ENCODE measurements at regions not wholly inside any gene's neighbourhood (a gene's known extent, or its start where the extent isn't known, plus 50 kb on each side); places are given as distances from the start of the nearest gene placed in this dataset.

DNA sequence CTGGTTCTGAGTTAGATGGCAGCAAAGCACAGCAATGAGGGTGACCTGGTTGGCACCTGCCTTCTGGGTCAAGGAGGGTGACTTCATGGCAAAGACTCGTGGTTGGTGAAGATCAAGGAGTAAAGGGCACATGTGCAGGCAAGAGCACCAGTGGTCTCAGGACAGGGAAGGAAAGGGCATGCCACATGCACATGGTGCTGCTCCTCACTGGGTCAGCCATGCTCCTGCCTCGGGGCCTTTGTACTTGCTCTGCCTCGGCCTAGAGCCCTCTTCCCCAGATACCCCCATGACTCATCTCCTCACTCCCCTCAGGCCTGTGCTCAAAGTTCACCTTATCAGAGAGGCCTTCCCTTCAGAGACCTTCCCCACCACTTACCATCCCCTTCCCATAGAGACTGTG lies 106.7 kb upstream of the KDM7A start:
- no peaks in the 10 kb centered on the region for H3K27me3 ChIP-seq (ENCODE audit: insufficient read depth, low read depth)
- H2AFZ ChIP-seq (ENCODE audit: low read depth), result no peak overlapping the region
- TF ChIP-seq, protein P1, sequence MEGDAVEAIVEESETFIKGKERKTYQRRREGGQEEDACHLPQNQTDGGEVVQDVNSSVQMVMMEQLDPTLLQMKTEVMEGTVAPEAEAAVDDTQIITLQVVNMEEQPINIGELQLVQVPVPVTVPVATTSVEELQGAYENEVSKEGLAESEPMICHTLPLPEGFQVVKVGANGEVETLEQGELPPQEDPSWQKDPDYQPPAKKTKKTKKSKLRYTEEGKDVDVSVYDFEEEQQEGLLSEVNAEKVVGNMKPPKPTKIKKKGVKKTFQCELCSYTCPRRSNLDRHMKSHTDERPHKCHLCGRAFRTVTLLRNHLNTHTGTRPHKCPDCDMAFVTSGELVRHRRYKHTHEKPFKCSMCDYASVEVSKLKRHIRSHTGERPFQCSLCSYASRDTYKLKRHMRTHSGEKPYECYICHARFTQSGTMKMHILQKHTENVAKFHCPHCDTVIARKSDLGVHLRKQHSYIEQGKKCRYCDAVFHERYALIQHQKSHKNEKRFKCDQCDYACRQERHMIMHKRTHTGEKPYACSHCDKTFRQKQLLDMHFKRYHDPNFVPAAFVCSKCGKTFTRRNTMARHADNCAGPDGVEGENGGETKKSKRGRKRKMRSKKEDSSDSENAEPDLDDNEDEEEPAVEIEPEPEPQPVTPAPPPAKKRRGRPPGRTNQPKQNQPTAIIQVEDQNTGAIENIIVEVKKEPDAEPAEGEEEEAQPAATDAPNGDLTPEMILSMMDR (conservative IDR thresholded peaks at IDR 0.05; ENCODE audit: low read depth, low read length), result no peak
- H4K20me1 ChIP-seq (ENCODE audit: insufficient read depth), result no peaks in the 10 kb centered on the region
- H3K4me2 ChIP-seq, result no peak overlapping the region
- H3K4me1 ChIP-seq (ENCODE audit: low read depth, poor library complexity, severe bottlenecking), result peaks cover 7% of the 10 kb centered on the region
- H3K9ac ChIP-seq, result no peak overlapping the region
- no peaks in the 10 kb centered on the region for H3K79me2 ChIP-seq (ENCODE audit: insufficient read depth, low read depth)
- no peak overlapping the region for H3K27ac ChIP-seq
- H3K36me3 ChIP-seq (ENCODE audit: insufficient read depth), result no peaks in the 10 kb centered on the region
- no peak overlapping the region for H3K4me3 ChIP-seq (IDR thresholded peaks at IDR 0.05; ENCODE audit: insufficient read depth, low read depth, low read length)

DNA sequence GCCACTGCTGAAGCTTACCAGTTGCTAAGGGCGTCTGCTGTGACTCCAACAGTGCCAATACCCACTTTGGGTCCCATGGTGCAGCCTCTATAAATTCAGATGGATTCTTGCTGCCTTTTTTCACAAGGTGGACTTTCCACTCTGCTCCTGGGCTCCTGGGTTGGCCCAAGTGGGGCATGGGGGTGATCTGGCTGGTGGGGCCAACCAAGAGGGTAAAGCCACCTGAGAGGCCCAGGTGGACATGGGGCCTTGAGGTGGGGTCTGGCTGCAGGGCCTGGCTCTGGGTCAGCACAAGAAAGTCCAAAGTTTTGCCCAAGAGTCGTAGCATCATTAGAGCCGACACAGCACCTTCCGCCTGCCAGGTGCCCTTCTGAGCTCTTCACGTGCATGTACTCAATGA lies 105.2 kb upstream of the KDM7A start:
- H3K4me1 ChIP-seq (ENCODE audit: low read depth, poor library complexity, severe bottlenecking), result peaks cover 7% of the 10 kb centered on the region
- no peaks in the 10 kb centered on the region for H3K79me2 ChIP-seq (ENCODE audit: insufficient read depth, low read depth)
- TF ChIP-seq, protein P1 (conservative IDR thresholded peaks at IDR 0.05; ENCODE audit: low read depth, low read length), result no peak
- H3K4me3 ChIP-seq (IDR thresholded peaks at IDR 0.05; ENCODE audit: insufficient read depth, low read depth, low read length), result no peak overlapping the region
- no peaks in the 10 kb centered on the region for H3K27me3 ChIP-seq (ENCODE audit: insufficient read depth, low read depth)
- no peak overlapping the region for H2AFZ ChIP-seq (ENCODE audit: low read depth)
- H3K27ac ChIP-seq, result no peak overlapping the region
- H3K4me2 ChIP-seq, result no peak overlapping the region
- H3K9ac ChIP-seq, result no peak overlapping the region
- no peaks in the 10 kb centered on the region for H3K36me3 ChIP-seq (ENCODE audit: insufficient read depth)
- no peaks in the 10 kb centered on the region for H4K20me1 ChIP-seq (ENCODE audit: insufficient read depth)

DNA sequence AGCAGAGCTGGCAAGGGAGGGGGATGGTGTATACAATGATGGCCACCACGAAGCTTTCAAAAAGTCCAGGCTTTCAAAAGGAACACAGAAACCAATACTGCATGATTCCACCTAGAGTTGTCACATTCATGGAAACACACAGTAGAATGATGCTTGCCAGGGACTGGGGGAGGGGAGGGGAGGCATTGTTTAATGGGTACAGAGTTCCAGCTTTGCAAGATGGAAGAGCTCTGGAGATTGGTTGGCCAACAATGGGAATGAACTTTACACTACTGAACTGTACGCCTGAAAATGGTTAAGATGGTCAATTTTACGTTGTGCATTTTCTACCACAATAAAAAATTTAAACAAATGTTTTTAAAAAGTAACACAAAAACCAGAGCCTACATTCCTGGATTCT lies 104.5 kb upstream of the KDM7A start:
- no peak overlapping the region for H3K4me2 ChIP-seq
- no peaks in the 10 kb centered on the region for H4K20me1 ChIP-seq (ENCODE audit: insufficient read depth)

DNA sequence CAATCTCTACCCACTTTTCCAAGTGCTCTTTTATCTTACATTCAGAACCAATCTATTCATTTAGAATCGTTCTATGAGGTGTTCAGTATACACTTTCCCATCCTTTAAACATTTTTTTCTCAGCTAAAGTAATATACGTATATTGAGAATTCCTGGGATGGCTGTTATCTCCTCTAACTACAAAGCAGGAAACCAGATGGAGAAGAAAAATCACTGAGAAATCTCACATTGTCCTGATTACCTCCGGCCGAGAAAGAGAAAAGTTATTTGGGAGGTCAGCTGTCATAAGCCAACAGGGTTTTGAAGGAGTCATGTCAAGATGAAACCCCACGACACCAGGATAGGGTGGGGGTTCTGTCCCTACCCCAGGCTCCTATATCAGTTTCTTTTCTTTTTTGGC lies 99.2 kb upstream of the KDM7A start:
- Histone ChIP-seq H3K36me3 (ENCODE audit: insufficient read depth) (no peaks in the 10 kb centered on the region), H3K4me3 (IDR thresholded peaks at IDR 0.05; ENCODE audit: insufficient read depth, low read depth, low read length) (no peak overlapping the region), H3K9ac (no peak overlapping the region), H3K79me2 (ENCODE audit: insufficient read depth, low read depth) (no peaks in the 10 kb centered on the region), H3K27ac (no peak overlapping the region), H2AFZ (ENCODE audit: low read depth) (no peak overlapping the region), H3K4me1 (ENCODE audit: low read depth, poor library complexity, severe bottlenecking) (no peaks in the 10 kb centered on the region), H3K27me3 (ENCODE audit: insufficient read depth, low read depth) (no peaks in the 10 kb centered on the region), H3K4me2 (no peak overlapping the region), H4K20me1 (ENCODE audit: insufficient read depth) (no peaks in the 10 kb centered on the region)
- TF ChIP-seq, protein P1 (conservative IDR thresholded peaks at IDR 0.05; ENCODE audit: low read depth, low read length), result no peak

More for the DNA sequence above, 104.5 kb upstream of the KDM7A start:
- no peaks in the 10 kb centered on the region for H3K36me3 ChIP-seq (ENCODE audit: insufficient read depth)
- H3K9ac ChIP-seq, result no peak overlapping the region
- no peak overlapping the region for H2AFZ ChIP-seq (ENCODE audit: low read depth)
- no peak overlapping the region for H3K27ac ChIP-seq
- H3K79me2 ChIP-seq (ENCODE audit: insufficient read depth, low read depth), result no peaks in the 10 kb centered on the region
- TF ChIP-seq, protein P1 (conservative IDR thresholded peaks at IDR 0.05; ENCODE audit: low read depth, low read length), result no peak
- H3K27me3 ChIP-seq (ENCODE audit: insufficient read depth, low read depth), result no peaks in the 10 kb centered on the region
- H3K4me1 ChIP-seq (ENCODE audit: low read depth, poor library complexity, severe bottlenecking), result peaks cover 7% of the 10 kb centered on the region
- H3K4me3 ChIP-seq (IDR thresholded peaks at IDR 0.05; ENCODE audit: insufficient read depth, low read depth, low read length), result no peak overlapping the region

Data from KMS-11 (cell line).